GM19455 (cell line): ENCODE measurements at regions not wholly inside any gene's neighbourhood (a gene's known extent, or its start where the extent isn't known, plus 50 kb on each side); places are given as distances from the start of the nearest gene placed in this dataset.
"Not testable (repeated sequence)": the region's sequence is repeated elsewhere in the genome, so short reads cannot be mapped to it uniquely, and the experiment has no call there.

Experiments used
- ATAC-seq: cut with Tn5 transposase; IDR thresholded peaks from one replicate; pipeline ENCODE4 v1.9.1; 2021; ENCODE audit not compliant: unreplicated experiment

GRCh38 chr5:124001036-124001615 lies 489.1 kb downstream of the CSNK1G3 start:
- ATAC-seq = no peak

DNA sequence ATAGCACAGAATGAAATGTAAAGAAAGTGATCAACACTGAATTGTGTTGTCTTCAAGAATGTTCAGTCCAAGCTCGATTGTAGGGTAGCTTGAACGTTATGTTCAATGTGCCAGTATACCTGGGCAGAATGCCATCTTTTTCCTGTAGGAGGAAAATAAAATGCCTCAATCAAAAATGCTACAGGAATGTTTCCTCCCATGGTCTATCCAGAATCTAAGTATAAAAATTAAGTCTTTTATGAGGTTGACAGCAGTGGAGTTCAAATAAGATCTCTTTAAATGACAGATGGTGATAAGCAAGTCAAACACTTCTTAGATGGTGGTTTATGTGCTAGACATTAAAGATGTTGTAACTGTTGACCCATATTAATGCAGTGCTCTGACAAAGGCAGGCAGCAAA lies 488.6 kb downstream of the CSNK1G3 start:
- no peak for ATAC-seq

DNA sequence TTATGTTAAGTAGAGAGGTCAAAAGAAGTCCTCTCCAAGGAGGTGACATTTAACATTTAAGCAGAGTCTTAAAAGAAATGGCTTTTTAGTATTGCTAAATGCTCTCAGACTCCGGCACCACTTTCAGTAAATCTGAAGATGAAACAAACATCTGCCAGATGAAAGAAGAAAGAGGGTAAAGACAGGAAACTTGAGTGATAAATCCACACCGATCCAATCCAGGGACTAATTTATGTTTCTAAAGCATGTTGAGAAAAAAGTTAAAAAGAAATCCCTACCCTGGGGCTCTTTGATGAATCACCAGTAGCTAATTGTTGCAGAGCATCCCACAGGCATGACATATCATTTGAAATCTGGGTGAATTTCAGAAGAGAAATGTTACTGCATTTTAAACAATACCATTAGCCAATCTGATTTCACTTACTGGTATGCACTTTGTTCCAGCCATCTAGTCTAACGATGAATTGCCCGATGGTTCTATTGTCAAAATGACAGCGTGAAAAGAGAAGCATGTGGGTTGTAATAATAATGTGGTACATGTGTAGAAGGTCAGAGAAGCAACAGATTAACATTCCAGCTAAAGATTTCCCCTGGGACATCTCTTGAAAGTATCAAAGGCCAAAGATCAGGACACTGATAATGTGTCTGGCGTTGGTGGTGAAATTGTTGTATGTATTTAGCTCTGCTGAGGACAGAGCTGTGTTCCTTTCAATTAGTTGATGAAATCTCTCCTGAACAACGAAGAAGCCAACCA lies 485.7 kb downstream of the CSNK1G3 start:
- ATAC-seq = no peak

- no peak for ATAC-seq
Observed at GRCh38 chr5:123997064-123997461, 485.1 kb downstream of the CSNK1G3 start.

GRCh38 chr5:123992641-123993040 lies 480.7 kb downstream of the CSNK1G3 start:
- no peak for ATAC-seq

DNA sequence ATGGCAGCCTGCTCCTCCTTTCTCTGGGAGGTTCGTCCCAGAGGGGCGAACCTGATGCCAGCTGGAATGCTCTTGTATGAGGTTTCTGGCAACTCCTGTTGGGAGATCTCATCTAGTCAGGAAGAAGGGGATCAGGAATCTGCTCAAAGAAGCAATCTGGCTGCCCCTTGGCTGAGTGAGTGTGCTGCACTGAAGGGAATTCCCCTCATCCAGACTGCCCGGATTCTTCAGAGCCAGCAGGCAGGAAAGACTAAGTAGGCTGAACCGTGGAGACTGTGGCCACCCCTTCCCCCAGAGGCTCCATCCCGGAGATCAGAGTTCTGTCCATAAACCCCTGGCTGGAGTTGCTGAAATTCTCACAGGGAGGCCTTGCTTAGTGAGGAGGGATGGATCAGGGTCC lies 476.0 kb downstream of the CSNK1G3 start:
- ATAC-seq = no peak

- ATAC-seq = no peak
Observed at GRCh38 chr5:123976379-123977033, 464.5 kb downstream of the CSNK1G3 start.

- ATAC-seq = not testable (repeated sequence)
Observed at GRCh38 chr5:123975521-123975920, 463.5 kb downstream of the CSNK1G3 start.

DNA sequence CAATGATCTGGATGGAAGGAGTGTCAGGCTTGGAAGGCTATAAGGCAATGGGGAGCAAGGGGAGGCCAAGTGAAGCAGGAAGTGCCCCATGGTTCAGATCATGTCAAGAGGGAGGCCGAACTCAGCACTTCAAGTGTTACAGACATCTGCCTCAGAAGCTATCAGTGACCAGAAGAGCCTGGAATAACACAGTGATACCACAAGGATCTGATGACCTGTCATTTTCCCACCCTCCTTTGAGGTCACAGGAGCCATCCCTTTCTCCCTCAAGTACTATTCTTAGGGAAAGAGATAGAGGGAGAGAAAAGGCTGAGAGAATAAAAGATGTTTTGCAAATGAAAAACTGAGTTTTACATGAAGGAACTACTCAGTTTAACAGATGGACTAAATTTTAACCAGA lies 454.8 kb downstream of the CSNK1G3 start:
- no peak for ATAC-seq

DNA sequence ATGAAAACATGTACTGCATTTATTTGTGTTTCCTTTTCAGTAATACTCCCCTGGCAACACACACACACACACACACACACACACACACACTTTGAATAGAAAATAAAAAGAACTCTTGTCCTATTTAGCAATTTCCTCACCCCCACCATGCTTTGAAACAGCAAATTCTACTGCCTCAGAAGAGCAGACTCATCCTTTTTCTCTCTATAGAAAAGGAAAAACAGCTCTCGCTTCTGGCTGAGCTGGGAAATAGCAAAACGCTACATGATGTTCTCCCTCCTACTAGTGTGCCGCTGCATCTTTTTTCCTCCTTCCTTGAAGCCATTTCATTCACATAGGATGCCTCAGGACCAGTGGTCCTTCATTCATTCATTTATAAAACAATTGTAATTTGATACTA lies 453.6 kb downstream of the CSNK1G3 start:
- ATAC-seq = no peak

DNA sequence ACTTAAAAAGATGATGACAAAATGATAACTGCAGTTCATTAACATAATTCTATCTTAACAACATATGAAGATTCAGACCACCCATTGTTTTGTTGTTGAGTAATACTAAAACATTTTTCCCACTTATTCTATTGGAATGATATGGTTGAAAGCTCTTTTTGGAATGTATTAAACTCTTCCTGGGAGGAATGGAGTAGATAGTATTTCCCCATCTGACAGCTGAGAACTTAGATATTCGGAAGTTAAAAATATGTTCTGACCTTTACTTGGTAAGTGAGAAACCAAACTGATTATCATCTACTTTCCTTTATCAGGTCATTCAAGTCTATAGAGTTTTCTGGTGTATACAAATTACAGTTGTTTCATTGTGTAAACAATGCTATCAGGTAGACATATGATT lies 452.9 kb downstream of the CSNK1G3 start:
- ATAC-seq = no peak

DNA sequence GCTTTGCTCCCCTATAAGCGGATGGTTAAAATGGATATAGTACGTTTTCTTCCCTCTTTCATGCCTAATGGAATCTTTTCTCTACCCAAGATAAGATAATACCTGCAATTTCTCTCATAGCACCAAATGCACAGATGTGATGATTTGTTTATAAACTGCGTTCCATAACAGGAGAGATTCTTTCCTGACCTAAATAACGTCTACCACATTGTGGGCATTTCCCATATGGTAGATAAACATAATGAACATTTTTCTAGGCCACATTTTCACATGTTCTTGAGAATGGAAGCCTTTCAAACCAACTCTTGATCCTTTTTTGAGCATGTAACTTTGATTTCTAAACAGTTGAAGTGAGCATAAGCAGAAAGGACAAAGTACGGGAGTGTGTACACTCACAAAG lies 448.5 kb downstream of the CSNK1G3 start:
- no peak for ATAC-seq

GRCh38 chr5:123951582-123951977 lies 439.6 kb downstream of the CSNK1G3 start:
- ATAC-seq = no peak

GRCh38 chr5:123950701-123951581 lies 439.0 kb downstream of the CSNK1G3 start:
- ATAC-seq = no peak

- no peak for ATAC-seq
Observed at GRCh38 chr5:123949807-123950340, 437.9 kb downstream of the CSNK1G3 start.

- no peak for ATAC-seq
Observed at GRCh38 chr5:123949043-123949804, 437.2 kb downstream of the CSNK1G3 start.

DNA sequence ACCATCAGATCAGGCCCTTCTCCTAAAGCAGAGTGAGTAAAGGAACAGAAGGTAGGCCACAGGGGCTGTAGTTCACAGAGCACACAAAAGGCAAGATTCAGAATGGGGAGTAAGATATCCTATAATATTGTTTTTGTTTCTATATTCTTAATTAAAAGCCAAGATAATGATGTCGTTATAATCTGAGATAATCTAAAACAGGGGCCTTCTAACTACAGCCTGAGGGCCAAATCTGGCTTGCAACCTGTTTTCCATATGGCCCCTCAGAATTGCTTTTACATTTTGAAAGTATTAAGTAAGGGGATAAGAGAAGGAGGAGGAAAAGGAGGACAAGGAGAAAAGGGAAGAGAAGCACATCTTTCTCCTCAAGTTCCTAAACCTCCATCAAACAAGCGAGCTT lies 435.8 kb downstream of the CSNK1G3 start:
- no peak for ATAC-seq

DNA sequence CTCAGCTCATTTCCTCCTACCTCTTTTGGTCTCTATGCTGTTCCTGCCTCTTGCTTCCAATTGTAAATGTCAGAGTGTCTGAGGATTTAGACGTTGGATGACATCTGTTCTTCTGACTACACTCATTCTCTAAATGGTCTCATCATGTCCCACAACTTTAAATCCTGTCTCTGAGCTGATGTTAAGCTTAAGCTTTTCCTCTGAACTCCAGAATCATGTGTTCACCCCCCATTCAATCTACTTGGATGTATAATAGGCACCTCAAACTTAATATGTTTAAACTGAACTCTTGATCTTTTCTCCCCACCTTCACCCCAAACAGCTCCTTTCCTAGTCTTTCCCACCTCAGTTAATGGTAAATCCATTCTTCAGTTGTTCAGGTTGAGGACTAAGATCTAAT lies 433.6 kb downstream of the CSNK1G3 start:
- ATAC-seq = no peak

DNA sequence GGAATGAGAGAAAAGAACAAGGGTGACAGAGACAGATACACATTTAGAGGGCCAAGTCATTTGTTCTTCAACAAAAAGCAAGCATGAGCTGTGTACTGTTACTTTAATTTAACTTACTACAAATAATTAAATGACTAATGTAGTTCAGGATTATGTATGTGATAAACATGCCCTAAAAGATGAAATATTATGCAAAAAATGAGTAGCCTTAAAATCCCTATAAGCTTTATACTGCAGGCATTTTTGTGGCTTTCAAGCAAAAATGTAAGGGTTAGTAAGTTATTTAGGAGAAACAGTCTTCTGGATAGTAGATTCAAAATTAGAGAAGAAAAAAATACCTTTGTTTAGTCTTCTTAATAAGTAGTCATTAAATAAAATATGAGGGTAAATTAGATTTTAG lies 431.2 kb downstream of the CSNK1G3 start:
- ATAC-seq = no peak

GRCh38 chr5:123940416-123940815 lies 428.4 kb downstream of the CSNK1G3 start:
- ATAC-seq = no peak
